ENCODE measurements at regions not wholly inside any gene's neighbourhood (a gene's known extent, or its start where the extent isn't known, plus 50 kb on each side); places are given as distances from the start of the nearest gene placed in this dataset.

DNA sequence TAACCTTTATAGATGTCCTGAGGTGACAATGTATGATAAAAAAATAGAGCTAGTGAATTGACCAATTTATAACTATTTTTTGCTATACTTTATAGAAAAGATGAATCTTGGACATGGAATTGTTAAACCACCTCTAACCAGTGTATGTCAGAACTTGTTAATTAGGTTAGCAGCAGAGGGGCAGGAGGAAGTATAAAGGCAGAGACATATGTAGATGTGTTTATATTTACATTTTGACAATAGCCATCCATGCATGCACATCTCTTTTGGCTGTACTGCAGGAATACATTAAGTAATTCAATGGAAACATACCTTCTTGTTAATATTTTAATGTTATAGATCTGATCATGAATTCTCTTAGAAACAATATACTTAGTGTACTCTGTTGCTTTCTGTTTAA is 254.6 kb upstream of the NT5E start:
- H4K20me1 ChIP-seq (ENCODE audit: low read depth, low read length) = no peaks in the 10 kb centered on the region
- no peaks in the 10 kb centered on the region for H3K36me3 ChIP-seq (ENCODE audit: low read length)
- no peaks in the 10 kb centered on the region for H3F3A ChIP-seq (ENCODE audit: insufficient read depth)
- H3K27ac ChIP-seq (ENCODE audit: low read depth, low read length) = no peak overlapping the region
- no peaks in the 10 kb centered on the region for H3K79me2 ChIP-seq (ENCODE audit: insufficient read depth, low read length)
- H3K4me2 ChIP-seq (ENCODE audit: low read depth, low read length, poor library complexity, severe bottlenecking) = no peak overlapping the region
- no peak overlapping the region for H2AFZ ChIP-seq (ENCODE audit: low read depth, low read length, severe bottlenecking)
- no peaks in the 10 kb centered on the region for H3K9me3 ChIP-seq (ENCODE audit: insufficient read depth, low read length)
- TF ChIP-seq CTCF (IDR thresholded peaks at IDR 0.05; ENCODE audit: insufficient read depth, low read length, poor library complexity, severe bottlenecking) (no peak), EZH2phosphoT487 (conservative IDR thresholded peaks at IDR 0.05; ENCODE audit: low read length) (no peak)
- H3K9ac ChIP-seq (ENCODE audit: low read length) = no peak overlapping the region
- no peaks in the 10 kb centered on the region for H3K9me2 ChIP-seq (replicated peaks; ENCODE audit: insufficient read depth, low read length)
- no peaks in the 10 kb centered on the region for H3K27me3 ChIP-seq (ENCODE audit: low read length)
- no peak overlapping the region for H3K4me3 ChIP-seq (ENCODE audit: insufficient read depth, low read length, poor library complexity, severe bottlenecking)

DNA sequence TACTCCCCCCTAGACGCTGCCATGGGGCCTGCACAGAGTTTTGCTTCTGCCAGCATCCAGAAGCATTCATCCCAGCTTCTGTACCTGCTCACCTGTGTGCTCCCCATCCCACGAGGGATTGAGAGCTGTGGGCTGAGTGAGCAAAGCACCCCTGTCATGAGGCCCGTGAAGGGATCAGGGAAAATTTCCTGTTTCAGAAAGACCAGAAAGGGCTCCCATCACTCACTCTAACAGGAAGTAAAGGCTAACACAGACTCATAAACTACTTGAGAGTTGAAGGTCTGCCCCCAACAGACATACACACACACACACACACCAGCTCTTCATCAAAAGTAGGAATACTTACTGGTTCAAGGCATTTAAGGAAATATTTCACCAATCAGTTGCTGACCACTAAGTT is 256.5 kb upstream of the NT5E start:
- Histone ChIP-seq H2AFZ (ENCODE audit: low read depth, low read length, severe bottlenecking) (no peak overlapping the region), H3K36me3 (ENCODE audit: low read length) (no peaks in the 10 kb centered on the region), H3K9ac (ENCODE audit: low read length) (no peak overlapping the region), H3K27me3 (ENCODE audit: low read length) (no peaks in the 10 kb centered on the region), H4K20me1 (ENCODE audit: low read depth, low read length) (no peaks in the 10 kb centered on the region), H3K4me2 (ENCODE audit: low read depth, low read length, poor library complexity, severe bottlenecking) (no peak overlapping the region), H3K4me3 (ENCODE audit: insufficient read depth, low read length, poor library complexity, severe bottlenecking) (no peak overlapping the region), H3K79me2 (ENCODE audit: insufficient read depth, low read length) (no peaks in the 10 kb centered on the region), H3F3A (ENCODE audit: insufficient read depth) (no peaks in the 10 kb centered on the region), H3K9me3 (ENCODE audit: insufficient read depth, low read length) (no peaks in the 10 kb centered on the region), H3K9me2 (replicated peaks; ENCODE audit: insufficient read depth, low read length) (no peaks in the 10 kb centered on the region), H3K27ac (ENCODE audit: low read depth, low read length) (no peak overlapping the region)
- TF ChIP-seq EZH2phosphoT487 (conservative IDR thresholded peaks at IDR 0.05; ENCODE audit: low read length) = no peak
- TF ChIP-seq CTCF (IDR thresholded peaks at IDR 0.05; ENCODE audit: insufficient read depth, low read length, poor library complexity, severe bottlenecking) = no peak

DNA sequence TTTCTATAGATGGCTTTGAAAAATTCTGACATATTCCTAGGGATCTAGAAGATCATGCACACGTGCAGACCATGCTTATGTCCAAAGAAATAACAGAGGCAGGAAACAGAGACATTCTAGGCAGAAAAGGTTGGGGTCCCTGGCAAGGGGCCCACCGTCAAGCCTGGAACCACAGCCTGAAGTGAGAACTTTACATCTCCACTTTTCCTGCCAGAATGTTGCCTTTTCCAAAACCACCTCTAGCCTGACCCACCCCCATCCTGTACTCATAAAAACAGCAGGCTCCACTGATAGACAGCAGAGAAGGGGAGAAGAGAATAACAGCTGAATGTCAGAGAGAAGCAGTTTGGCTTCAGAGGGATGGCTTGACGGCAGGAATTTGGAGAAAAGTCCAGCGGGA is 257.3 kb upstream of the NT5E start:
- Histone ChIP-seq H4K20me1 (ENCODE audit: low read depth, low read length) (no peaks in the 10 kb centered on the region), H3F3A (ENCODE audit: insufficient read depth) (no peaks in the 10 kb centered on the region), H3K9me3 (ENCODE audit: insufficient read depth, low read length) (no peaks in the 10 kb centered on the region), H3K4me2 (ENCODE audit: low read depth, low read length, poor library complexity, severe bottlenecking) (no peak overlapping the region), H3K4me3 (ENCODE audit: insufficient read depth, low read length, poor library complexity, severe bottlenecking) (no peak overlapping the region), H3K27ac (ENCODE audit: low read depth, low read length) (no peak overlapping the region), H3K9ac (ENCODE audit: low read length) (no peak overlapping the region), H3K79me2 (ENCODE audit: insufficient read depth, low read length) (no peaks in the 10 kb centered on the region), H3K27me3 (ENCODE audit: low read length) (no peaks in the 10 kb centered on the region), H3K9me2 (replicated peaks; ENCODE audit: insufficient read depth, low read length) (no peaks in the 10 kb centered on the region), H2AFZ (ENCODE audit: low read depth, low read length, severe bottlenecking) (no peak overlapping the region), H3K36me3 (ENCODE audit: low read length) (no peaks in the 10 kb centered on the region)
- no peak for TF ChIP-seq CTCF (IDR thresholded peaks at IDR 0.05; ENCODE audit: insufficient read depth, low read length, poor library complexity, severe bottlenecking)
- TF ChIP-seq EZH2phosphoT487 (conservative IDR thresholded peaks at IDR 0.05; ENCODE audit: low read length) = no peak

- Histone ChIP-seq H3K27ac (ENCODE audit: low read depth, low read length) (no peak overlapping the region), H3K79me2 (ENCODE audit: insufficient read depth, low read length) (no peaks in the 10 kb centered on the region), H2AFZ (ENCODE audit: low read depth, low read length, severe bottlenecking) (no peak overlapping the region), H3K9me2 (replicated peaks; ENCODE audit: insufficient read depth, low read length) (no peaks in the 10 kb centered on the region), H3K4me2 (ENCODE audit: low read depth, low read length, poor library complexity, severe bottlenecking) (no peak overlapping the region), H3K9me3 (ENCODE audit: insufficient read depth, low read length) (no peaks in the 10 kb centered on the region), H3K9ac (ENCODE audit: low read length) (no peak overlapping the region), H3K36me3 (ENCODE audit: low read length) (no peaks in the 10 kb centered on the region), H3K4me3 (ENCODE audit: insufficient read depth, low read length, poor library complexity, severe bottlenecking) (no peak overlapping the region), H3F3A (ENCODE audit: insufficient read depth) (no peaks in the 10 kb centered on the region), H3K27me3 (ENCODE audit: low read length) (no peaks in the 10 kb centered on the region), H4K20me1 (ENCODE audit: low read depth, low read length) (no peaks in the 10 kb centered on the region)
- no peak for TF ChIP-seq EZH2phosphoT487 (conservative IDR thresholded peaks at IDR 0.05; ENCODE audit: low read length)
- no peak for TF ChIP-seq CTCF (IDR thresholded peaks at IDR 0.05; ENCODE audit: insufficient read depth, low read length, poor library complexity, severe bottlenecking)
These were observed 257.7 kb upstream of the NT5E start for GRCh38 chr6:85192186-85192585.
